ENCODE measurements at regions not wholly inside any gene's neighbourhood (a gene's known extent, or its start where the extent isn't known, plus 50 kb on each side); places are given as distances from the start of the nearest gene placed in this dataset.

DNA sequence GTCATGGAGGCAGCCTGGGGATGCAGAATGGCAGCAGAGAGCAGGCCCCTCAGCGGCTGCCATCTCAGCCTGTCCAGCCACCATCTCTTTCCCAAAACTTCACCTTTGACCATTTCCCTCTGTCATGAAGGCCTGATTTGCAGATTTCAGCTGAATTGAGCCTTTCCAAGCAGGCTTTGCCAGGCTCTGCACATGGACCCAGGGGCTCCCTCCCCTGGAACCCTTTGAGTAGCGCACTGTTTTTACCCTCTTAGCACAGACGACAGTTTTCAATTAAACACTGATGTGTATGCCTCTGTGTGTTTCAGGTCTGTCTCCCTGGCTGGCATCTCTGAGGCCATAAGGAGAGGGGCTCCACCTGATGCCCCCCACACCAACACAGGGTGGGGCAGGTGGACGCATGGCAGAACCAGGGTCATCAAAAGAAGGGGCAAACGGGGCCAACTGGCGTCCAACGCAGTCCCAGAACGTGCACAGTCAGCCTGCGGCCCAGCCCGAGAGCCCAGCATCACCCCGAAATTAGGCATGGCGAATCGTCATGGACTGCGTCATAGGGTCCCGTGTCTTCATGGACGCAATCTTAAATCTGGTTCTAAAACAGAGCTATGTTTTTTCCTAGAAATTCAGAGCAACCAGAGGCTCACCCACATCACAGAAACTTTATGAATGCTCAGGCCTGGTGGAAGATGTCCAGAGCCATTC, 185.0 kb upstream of the TCERG1L start:
- TF ChIP-seq, protein P1, sequence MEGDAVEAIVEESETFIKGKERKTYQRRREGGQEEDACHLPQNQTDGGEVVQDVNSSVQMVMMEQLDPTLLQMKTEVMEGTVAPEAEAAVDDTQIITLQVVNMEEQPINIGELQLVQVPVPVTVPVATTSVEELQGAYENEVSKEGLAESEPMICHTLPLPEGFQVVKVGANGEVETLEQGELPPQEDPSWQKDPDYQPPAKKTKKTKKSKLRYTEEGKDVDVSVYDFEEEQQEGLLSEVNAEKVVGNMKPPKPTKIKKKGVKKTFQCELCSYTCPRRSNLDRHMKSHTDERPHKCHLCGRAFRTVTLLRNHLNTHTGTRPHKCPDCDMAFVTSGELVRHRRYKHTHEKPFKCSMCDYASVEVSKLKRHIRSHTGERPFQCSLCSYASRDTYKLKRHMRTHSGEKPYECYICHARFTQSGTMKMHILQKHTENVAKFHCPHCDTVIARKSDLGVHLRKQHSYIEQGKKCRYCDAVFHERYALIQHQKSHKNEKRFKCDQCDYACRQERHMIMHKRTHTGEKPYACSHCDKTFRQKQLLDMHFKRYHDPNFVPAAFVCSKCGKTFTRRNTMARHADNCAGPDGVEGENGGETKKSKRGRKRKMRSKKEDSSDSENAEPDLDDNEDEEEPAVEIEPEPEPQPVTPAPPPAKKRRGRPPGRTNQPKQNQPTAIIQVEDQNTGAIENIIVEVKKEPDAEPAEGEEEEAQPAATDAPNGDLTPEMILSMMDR (conservative IDR thresholded peaks at IDR 0.05; ENCODE audit: low read depth, low read length) = no peak
- TF ChIP-seq EZH2 (IDR thresholded peaks at IDR 0.05; ENCODE audit: borderline replicate concordance, low read depth, low read length, poor library complexity, severe bottlenecking) = no peak
